ENCODE measurements at regions not wholly inside any gene's neighbourhood (a gene's known extent, or its start where the extent isn't known, plus 50 kb on each side); places are given as distances from the start of the nearest gene placed in this dataset.

GRCh38 chr6:51559059-51559458 is 528.4 kb downstream of the PKHD1 start:
- no peak for DNase-seq

GRCh38 chr6:51562198-51562597 is 525.2 kb downstream of the PKHD1 start:
- DNase-seq = no peak

All from femur (tissue), 1 donor.